MCF 10A (cell line): ENCODE measurements at regions not wholly inside any gene's neighbourhood (a gene's known extent, or its start where the extent isn't known, plus 50 kb on each side); places are given as distances from the start of the nearest gene placed in this dataset.

Source experiments
- BruUV-seq: library from RNA; stranded (reverse); fragments of 400-500 nt; replicated peaks from 2 replicates; lab custom pipeline; 2021; lab: Mats Ljungman, UMichigan
- CTCF ChIA-PET: fragments of 300-600 bp; sonication (Branson Sonifier 250); formaldehyde crosslinking; extraction: SDS; loops from one replicate; lab custom pipeline; 2021; ENCODE audit warnings: antibody characterized with exemption, inconsistent platforms; lab: Yijun Ruan, JAX
- POLR2A ChIA-PET: fragments of 300-600, 350-650 bp; sonication (Branson Sonifier 250); formaldehyde crosslinking; extraction: SDS; loops from one replicate; lab custom pipeline; 2020; ENCODE audit warnings: antibody characterized with exemption, inconsistent platforms; lab: Yijun Ruan, JAX
- DNase-seq: peaks from one replicate; pipeline ENCODE4 v3.0.0-alpha.2; 2018; ENCODE audit not compliant: unreplicated experiment
- H3K27ac Mint-ChIP-seq: one replicate; pipeline ENCODE4 v1.8.0; 2022; ENCODE audit warnings: mild to moderate bottlenecking, low read depth, mixed read lengths; ENCODE audit not compliant: unreplicated experiment
- H3K27me3 Mint-ChIP-seq: one replicate; pipeline ENCODE4 v1.8.0; 2022; ENCODE audit warnings: mixed read lengths; ENCODE audit not compliant: insufficient read depth, unreplicated experiment
- H3K36me3 Mint-ChIP-seq: one replicate; pipeline ENCODE4 v1.8.0; 2022; ENCODE audit warnings: mild to moderate bottlenecking, moderate library complexity, mixed read lengths; ENCODE audit not compliant: insufficient read depth, unreplicated experiment
- H3K4me1 Mint-ChIP-seq: one replicate; pipeline ENCODE4 v1.8.0; 2022; ENCODE audit warnings: mixed read lengths; ENCODE audit not compliant: insufficient read depth, unreplicated experiment
- H3K4me3 Mint-ChIP-seq: one replicate; pipeline ENCODE4 v1.8.0; 2022; ENCODE audit warnings: mild to moderate bottlenecking, moderate library complexity, mixed read lengths; ENCODE audit not compliant: unreplicated experiment
- H3K9me3 Mint-ChIP-seq: one replicate; pipeline ENCODE4 v1.8.0; 2022; ENCODE audit warnings: mixed read lengths; ENCODE audit not compliant: unreplicated experiment
- intact Hi-C: fragments of 100-400 bp; cut with micrococcal nuclease; formaldehyde crosslinking; loops from 2 replicates; pipeline ENCODE4 v1.14.1; 2022
- TF ChIP-seq, protein P1 (sequence below): fragments of 200-600 bp; IDR thresholded peaks from one replicate; pipeline ENCODE4 v1.8.0; 2022; ENCODE audit warnings: antibody characterized with exemption, mild to moderate bottlenecking; ENCODE audit not compliant: unreplicated experiment

DNA sequence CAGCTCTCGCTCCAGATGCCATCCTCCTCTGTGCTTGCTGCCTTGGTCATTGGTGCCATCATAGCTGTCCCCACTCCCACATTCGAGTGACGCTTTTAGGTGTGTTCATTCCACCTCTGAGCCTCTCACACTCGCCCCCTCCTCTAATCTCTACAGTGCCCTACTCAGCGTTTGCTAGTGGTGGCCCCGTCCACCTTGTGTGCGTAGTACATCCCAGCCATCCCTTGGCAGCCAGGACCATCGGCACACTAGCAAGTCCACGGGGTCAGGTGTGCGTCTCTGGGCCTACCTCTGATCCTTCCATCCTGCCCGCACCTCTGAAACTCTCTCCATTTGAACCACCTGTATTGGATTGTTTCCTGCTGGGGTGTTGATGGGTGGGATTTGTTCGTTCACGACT, 54.2 kb upstream of the RGMA start:
- Mint-ChIP-seq H3K27ac (no peak overlapping the region), H3K4me3 (no peak overlapping the region), H3K4me1 (no peaks in the 10 kb centered on the region), H3K27me3 (no peaks in the 10 kb centered on the region), H3K36me3 (no peaks in the 10 kb centered on the region), H3K9me3 (no peaks in the 10 kb centered on the region)
- no peak for DNase-seq
- TF ChIP-seq, protein P1, sequence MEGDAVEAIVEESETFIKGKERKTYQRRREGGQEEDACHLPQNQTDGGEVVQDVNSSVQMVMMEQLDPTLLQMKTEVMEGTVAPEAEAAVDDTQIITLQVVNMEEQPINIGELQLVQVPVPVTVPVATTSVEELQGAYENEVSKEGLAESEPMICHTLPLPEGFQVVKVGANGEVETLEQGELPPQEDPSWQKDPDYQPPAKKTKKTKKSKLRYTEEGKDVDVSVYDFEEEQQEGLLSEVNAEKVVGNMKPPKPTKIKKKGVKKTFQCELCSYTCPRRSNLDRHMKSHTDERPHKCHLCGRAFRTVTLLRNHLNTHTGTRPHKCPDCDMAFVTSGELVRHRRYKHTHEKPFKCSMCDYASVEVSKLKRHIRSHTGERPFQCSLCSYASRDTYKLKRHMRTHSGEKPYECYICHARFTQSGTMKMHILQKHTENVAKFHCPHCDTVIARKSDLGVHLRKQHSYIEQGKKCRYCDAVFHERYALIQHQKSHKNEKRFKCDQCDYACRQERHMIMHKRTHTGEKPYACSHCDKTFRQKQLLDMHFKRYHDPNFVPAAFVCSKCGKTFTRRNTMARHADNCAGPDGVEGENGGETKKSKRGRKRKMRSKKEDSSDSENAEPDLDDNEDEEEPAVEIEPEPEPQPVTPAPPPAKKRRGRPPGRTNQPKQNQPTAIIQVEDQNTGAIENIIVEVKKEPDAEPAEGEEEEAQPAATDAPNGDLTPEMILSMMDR = no peak
- no TSS peak for BruUV-seq
- intact Hi-C loops = no loop called here
- ChIA-PET POLR2A (interaction anchor here (0.6 kb wide), 1 partner anchor 1707 kb away, joined by 3 read pairs; no protein-coding TSS in a partner anchor), CTCF (no interaction called here)

DNA sequence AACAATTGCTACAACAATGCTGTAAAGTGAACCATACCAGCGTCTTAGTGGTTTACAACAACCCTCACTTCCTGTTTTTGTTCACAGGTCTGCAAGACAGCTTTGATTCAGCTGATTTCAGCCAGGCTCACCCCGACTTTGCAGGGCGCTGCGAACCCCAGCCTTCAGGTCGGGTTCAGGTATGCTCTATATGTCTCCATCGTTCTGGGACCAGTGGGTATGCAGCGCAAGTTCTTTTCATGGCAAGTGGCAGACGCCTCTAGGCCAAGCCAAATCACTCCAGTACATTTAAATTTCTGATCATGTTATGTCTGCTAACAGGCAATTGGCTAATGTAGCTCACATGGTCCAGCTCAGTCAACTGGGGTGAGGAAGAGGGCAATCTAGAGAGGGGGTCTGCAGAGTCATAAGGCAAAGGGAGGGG, 52.4 kb upstream of the RGMA start:
- TF ChIP-seq, protein P1 = no peak

DNA sequence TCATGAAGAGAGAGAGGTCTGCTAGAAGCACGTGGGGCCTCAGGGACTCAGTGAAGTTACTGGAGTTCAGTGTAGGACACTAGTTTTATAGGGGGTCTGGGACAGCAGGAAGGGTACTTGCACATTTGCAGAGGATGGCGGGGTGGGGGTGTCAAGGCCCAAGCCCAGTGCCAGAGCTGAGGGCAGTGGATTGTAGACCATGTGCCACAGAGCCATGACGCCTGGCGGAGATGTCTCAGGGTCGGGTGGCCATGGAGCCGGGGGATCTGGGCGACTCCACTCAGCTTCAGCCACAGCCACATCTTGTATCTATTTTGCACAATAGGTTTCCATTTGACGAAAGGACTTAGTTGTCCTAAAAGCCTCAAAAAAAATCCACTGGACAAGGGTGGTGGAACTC, 50.4 kb upstream of the RGMA start:
- Mint-ChIP-seq H3K27me3 (no peaks in the 10 kb centered on the region), H3K27ac (no peak overlapping the region), H3K4me1 (no peaks in the 10 kb centered on the region), H3K4me3 (no peak overlapping the region), H3K36me3 (no peaks in the 10 kb centered on the region), H3K9me3 (no peaks in the 10 kb centered on the region)
- ChIA-PET POLR2A (no interaction called here), CTCF (interaction anchor here (0.6 kb wide), 1 partner anchor 86 kb away, joined by 3 read pairs; no protein-coding TSS in a partner anchor)
- no peak for DNase-seq
- TF ChIP-seq, protein P1 = no peak
- intact Hi-C loops = no loop called here
- BruUV-seq = no TSS peak

More for the DNA sequence above, 52.4 kb upstream of the RGMA start:
- ChIA-PET CTCF (interaction anchor here (0.7 kb wide), 1 partner anchor 21 kb away, joined by 3 read pairs; no protein-coding TSS in a partner anchor), POLR2A (no interaction called here)
- BruUV-seq = no TSS peak
- no peak overlapping the region for H3K4me3 Mint-ChIP-seq
- H3K36me3 Mint-ChIP-seq = no peaks in the 10 kb centered on the region
- no peaks in the 10 kb centered on the region for H3K4me1 Mint-ChIP-seq
- intact Hi-C loops = no loop called here
- no peak for DNase-seq
- H3K9me3 Mint-ChIP-seq = no peaks in the 10 kb centered on the region
- no peaks in the 10 kb centered on the region for H3K27me3 Mint-ChIP-seq
- no peak overlapping the region for H3K27ac Mint-ChIP-seq

DNA sequence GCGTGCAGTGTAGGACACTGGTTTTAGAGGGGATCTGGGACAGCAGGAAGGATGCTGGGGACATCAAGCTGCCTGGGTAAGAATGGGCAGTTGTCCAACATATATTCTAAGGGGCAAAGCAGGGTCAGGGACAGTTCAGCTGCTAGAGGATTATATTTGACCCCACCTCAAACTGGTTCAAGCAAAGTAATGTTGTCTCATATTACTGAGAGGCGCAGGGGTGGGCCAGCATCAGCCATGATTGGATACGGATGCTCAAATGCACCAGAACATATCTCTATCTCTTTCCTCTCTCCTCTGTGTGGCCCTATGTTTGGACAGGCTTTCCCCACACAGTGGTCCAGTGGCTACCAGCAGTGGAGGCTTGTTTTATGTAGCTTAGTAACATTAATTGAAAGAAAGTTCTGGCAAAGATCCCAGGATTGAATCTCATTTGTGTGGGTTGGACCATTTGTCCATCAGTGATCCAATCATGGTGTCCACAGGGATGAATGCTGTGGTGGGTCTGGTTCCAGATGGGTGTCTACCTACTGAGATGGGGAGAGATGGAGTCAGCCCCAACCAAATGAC, 49.8 kb upstream of the RGMA start:
- BruUV-seq = no TSS peak
- ChIA-PET POLR2A (no interaction called here), CTCF (interaction anchor here (0.5 kb wide), 1 partner anchor 12 kb away, joined by 3 read pairs; no protein-coding TSS in a partner anchor)
- Mint-ChIP-seq H3K27me3 (no peaks in the 10 kb centered on the region), H3K9me3 (no peaks in the 10 kb centered on the region), H3K4me1 (no peaks in the 10 kb centered on the region), H3K27ac (no peak overlapping the region), H3K4me3 (no peak overlapping the region), H3K36me3 (no peaks in the 10 kb centered on the region)
- no peak for DNase-seq
- TF ChIP-seq, protein P1 = no peak
- intact Hi-C loops = no loop called here
